PFSK-1 (cell line): ENCODE measurements at regions not wholly inside any gene's neighbourhood (a gene's known extent, or its start where the extent isn't known, plus 50 kb on each side); places are given as distances from the start of the nearest gene placed in this dataset.

Source experiments
- FOXP2 ChIP-seq: optimal IDR thresholded peaks from 2 replicates; pipeline ENCODE3; 2011; ENCODE audit warnings: borderline replicate concordance, control low read depth, inconsistent platforms; ENCODE audit not compliant: insufficient read depth; ENCODE audit errors: extremely low read length, extremely low read depth
- POLR2AphosphoS5 ChIP-seq: IDR thresholded peaks from 2 replicates; pipeline ENCODE4 v1.6.1; 2012; ENCODE audit warnings: low read depth, mild to moderate bottlenecking, control low read depth, low read length, moderate library complexity
- SIN3A ChIP-seq: IDR thresholded peaks from 2 replicates; pipeline ENCODE4 v1.6.1; 2012; ENCODE audit warnings: mild to moderate bottlenecking, low read length, moderate library complexity, borderline replicate concordance; ENCODE audit not compliant: insufficient read depth
- TAF1 ChIP-seq: IDR thresholded peaks from 2 replicates; pipeline ENCODE4 v1.6.1; 2012; ENCODE audit warnings: low read length, control low read depth, borderline replicate concordance; ENCODE audit not compliant: insufficient read depth
- TF ChIP-seq, protein P1 (sequence below), 2 experiments: IDR thresholded peaks; 2 replicates each; pipeline versions ENCODE4 v1.6.1 to v1.8.0; 2011 to 2012; ENCODE audit warnings: low read depth in 2 of 2, low read length in 2 of 2, control low read depth in 1 of 2, inconsistent platforms in 1 of 2, mild to moderate bottlenecking in 1 of 2, moderate library complexity in 1 of 2; ENCODE audit not compliant: insufficient read depth in 1 of 2

DNA sequence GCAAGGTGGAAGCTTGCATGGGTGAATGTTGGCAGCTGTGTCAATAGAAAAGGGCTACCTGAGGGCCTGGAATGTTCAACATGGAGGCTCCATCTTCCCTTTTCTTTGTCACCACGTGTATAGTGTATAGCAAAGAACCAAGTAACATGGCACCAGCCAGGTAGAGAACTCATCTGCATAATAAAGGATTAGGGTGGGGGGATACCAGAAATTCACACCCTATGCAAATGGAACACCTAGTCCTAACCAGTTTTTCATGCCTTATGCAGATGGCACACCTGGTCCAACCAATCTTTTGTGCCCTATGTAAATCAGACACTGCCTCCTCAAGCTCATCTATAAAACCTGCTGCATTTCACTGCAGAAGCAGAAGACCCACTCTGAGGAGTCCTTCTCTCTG lies 169.6 kb upstream of the GLRA2 start:
- TF ChIP-seq POLR2AphosphoS5: no peak
- TF ChIP-seq, protein P1, sequence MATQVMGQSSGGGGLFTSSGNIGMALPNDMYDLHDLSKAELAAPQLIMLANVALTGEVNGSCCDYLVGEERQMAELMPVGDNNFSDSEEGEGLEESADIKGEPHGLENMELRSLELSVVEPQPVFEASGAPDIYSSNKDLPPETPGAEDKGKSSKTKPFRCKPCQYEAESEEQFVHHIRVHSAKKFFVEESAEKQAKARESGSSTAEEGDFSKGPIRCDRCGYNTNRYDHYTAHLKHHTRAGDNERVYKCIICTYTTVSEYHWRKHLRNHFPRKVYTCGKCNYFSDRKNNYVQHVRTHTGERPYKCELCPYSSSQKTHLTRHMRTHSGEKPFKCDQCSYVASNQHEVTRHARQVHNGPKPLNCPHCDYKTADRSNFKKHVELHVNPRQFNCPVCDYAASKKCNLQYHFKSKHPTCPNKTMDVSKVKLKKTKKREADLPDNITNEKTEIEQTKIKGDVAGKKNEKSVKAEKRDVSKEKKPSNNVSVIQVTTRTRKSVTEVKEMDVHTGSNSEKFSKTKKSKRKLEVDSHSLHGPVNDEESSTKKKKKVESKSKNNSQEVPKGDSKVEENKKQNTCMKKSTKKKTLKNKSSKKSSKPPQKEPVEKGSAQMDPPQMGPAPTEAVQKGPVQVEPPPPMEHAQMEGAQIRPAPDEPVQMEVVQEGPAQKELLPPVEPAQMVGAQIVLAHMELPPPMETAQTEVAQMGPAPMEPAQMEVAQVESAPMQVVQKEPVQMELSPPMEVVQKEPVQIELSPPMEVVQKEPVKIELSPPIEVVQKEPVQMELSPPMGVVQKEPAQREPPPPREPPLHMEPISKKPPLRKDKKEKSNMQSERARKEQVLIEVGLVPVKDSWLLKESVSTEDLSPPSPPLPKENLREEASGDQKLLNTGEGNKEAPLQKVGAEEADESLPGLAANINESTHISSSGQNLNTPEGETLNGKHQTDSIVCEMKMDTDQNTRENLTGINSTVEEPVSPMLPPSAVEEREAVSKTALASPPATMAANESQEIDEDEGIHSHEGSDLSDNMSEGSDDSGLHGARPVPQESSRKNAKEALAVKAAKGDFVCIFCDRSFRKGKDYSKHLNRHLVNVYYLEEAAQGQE (IDR thresholded peaks at IDR 0.05; ENCODE audit: insufficient read depth in 1 of 2, low read depth in 2 of 2, low read length in 2 of 2): no peak
- no peak for TF ChIP-seq TAF1
- no peak for TF ChIP-seq SIN3A
- no peak for TF ChIP-seq FOXP2
